ENCODE measurements at regions not wholly inside any gene's neighbourhood (a gene's known extent, or its start where the extent isn't known, plus 50 kb on each side); places are given as distances from the start of the nearest gene placed in this dataset.
"Not testable (repeated sequence)": the region's sequence is repeated elsewhere in the genome, so short reads cannot be mapped to it uniquely, and the experiment has no call there.

DNA sequence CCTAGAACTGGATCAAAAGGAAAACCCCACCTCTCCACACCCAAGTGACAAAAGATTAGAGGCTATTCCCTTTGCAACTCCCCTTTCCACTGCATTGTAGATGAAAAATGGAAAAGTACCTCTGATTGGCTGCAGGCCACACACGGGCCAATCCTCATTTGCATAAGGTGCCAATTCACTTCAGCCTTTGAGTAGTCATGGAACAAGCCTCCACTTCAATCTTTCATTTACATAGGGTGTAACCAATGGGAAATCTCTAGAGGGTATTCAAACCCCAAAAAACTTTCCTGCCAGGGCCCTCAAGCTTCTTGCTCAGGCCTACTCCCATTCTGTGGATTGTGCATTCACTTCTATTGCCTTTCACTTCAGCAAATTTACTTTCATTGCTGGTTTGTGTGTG lies 122.3 kb upstream of the KCND3 start:
- Histone ChIP-seq H3K27me3 (replicated peaks; ENCODE audit: insufficient read depth) (no peaks in the 10 kb centered on the region), H3K27ac (no peak overlapping the region), H3K4me3 (no peak overlapping the region), H3K4me1 (replicated peaks) (no peaks in the 10 kb centered on the region), H3K9me3 (no peaks in the 10 kb centered on the region), H3K36me3 (no peaks in the 10 kb centered on the region)
- WGBS: 79% methylated on average over 1 of the region's 1 CpG
- no peak for TF ChIP-seq POLR2AphosphoS5 (IDR thresholded peaks at IDR 0.05)
- TF ChIP-seq POLR2A (IDR thresholded peaks at IDR 0.05): no peak
- TF ChIP-seq, protein P1, sequence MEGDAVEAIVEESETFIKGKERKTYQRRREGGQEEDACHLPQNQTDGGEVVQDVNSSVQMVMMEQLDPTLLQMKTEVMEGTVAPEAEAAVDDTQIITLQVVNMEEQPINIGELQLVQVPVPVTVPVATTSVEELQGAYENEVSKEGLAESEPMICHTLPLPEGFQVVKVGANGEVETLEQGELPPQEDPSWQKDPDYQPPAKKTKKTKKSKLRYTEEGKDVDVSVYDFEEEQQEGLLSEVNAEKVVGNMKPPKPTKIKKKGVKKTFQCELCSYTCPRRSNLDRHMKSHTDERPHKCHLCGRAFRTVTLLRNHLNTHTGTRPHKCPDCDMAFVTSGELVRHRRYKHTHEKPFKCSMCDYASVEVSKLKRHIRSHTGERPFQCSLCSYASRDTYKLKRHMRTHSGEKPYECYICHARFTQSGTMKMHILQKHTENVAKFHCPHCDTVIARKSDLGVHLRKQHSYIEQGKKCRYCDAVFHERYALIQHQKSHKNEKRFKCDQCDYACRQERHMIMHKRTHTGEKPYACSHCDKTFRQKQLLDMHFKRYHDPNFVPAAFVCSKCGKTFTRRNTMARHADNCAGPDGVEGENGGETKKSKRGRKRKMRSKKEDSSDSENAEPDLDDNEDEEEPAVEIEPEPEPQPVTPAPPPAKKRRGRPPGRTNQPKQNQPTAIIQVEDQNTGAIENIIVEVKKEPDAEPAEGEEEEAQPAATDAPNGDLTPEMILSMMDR (IDR thresholded peaks at IDR 0.05): no peak
- intact Hi-C loops (cut with DNase I): no loop called here
- DNase-seq (ENCODE audit: low spot score): no peak

DNA sequence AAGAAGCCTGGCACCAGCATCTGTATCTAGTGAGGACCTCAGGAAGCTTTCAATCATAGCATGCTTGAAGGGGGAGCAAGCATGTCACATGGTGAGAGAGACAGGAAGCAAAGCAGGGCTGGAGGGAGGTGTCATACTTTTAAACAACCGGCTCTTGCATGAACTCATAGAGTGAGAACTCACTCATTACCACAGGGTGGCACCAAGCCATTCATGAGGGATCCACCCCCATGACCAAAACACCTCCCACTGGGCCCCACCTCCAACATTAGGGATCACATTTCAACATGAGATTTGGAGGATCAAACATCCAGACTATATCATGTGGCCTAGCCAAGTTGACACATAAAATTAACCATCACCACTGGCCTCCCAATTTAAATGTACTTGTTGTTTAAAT lies 125.1 kb upstream of the KCND3 start:
- TF ChIP-seq POLR2A (IDR thresholded peaks at IDR 0.05) (no peak), POLR2AphosphoS5 (IDR thresholded peaks at IDR 0.05) (no peak)
- TF ChIP-seq, protein P1 (IDR thresholded peaks at IDR 0.05): no peak

DNA sequence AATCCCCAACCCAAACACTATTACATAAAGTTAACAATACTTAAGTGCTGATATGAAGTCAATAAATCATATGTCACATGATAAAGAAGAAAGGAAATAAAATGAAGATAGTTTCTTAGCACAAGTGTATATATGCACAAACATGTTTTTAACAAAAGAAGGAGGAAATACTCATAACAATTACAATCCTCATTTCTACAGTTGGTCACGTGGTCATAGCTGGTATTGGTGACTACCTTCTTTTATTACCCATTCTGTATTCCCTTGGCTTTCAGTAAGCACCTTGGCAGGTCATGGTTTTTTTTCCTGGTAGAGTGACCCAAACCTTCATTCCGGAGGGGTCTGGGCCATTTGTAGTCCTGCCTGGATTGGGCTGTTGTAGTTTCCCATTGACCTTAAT lies 137.1 kb upstream of the KCND3 start:
- WGBS: 82% methylated on average over 2 of the region's 2 CpGs
- no peaks in the 10 kb centered on the region for H3K27me3 ChIP-seq (replicated peaks; ENCODE audit: insufficient read depth)
- no peak overlapping the region for H3K4me3 ChIP-seq
- H3K36me3 ChIP-seq: no peaks in the 10 kb centered on the region
- intact Hi-C loops (cut with DNase I): no loop called here
- no peaks in the 10 kb centered on the region for H3K9me3 ChIP-seq
- no peak overlapping the region for H3K27ac ChIP-seq
- DNase-seq (ENCODE audit: low spot score): no peak
- no peaks in the 10 kb centered on the region for H3K4me1 ChIP-seq (replicated peaks)
- TF ChIP-seq, protein P1 (IDR thresholded peaks at IDR 0.05): no peak
- no peak for TF ChIP-seq POLR2A (IDR thresholded peaks at IDR 0.05)
- TF ChIP-seq POLR2AphosphoS5 (IDR thresholded peaks at IDR 0.05): no peak

More for the DNA sequence above, 125.1 kb upstream of the KCND3 start:
- Histone ChIP-seq H3K27ac (no peak overlapping the region), H3K9me3 (no peaks in the 10 kb centered on the region), H3K27me3 (replicated peaks; ENCODE audit: insufficient read depth) (no peaks in the 10 kb centered on the region), H3K36me3 (no peaks in the 10 kb centered on the region), H3K4me1 (replicated peaks) (no peaks in the 10 kb centered on the region), H3K4me3 (no peak overlapping the region)
- DNase-seq (ENCODE audit: low spot score): no peak
- intact Hi-C loops (cut with DNase I): no loop called here
- 56% methylated on average over 1 of the region's 1 CpG for WGBS

DNA sequence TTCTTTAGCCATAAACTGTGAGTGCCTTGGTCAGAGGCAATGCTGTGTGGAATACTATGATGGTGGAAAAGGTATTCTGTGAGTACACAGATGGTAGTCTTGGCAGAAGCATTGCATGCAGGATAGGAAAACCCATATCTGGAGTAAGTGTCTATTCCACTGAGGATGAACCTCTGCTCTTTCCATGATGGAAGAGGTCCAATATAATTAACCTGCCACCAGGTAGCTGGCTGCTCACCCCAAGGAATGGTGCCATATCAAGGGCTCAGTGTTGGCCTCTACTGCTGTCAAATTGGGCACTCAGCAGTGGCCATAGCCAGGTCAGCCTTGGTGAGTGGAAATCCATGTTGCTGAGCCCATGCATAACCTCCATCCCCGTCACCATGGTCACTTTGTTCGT lies 138.1 kb upstream of the KCND3 start:
- 97% methylated on average over 2 of the region's 2 CpGs for WGBS
- intact Hi-C loops (cut with DNase I); H3K4me3 ChIP-seq: not testable (repeated sequence)

DNA sequence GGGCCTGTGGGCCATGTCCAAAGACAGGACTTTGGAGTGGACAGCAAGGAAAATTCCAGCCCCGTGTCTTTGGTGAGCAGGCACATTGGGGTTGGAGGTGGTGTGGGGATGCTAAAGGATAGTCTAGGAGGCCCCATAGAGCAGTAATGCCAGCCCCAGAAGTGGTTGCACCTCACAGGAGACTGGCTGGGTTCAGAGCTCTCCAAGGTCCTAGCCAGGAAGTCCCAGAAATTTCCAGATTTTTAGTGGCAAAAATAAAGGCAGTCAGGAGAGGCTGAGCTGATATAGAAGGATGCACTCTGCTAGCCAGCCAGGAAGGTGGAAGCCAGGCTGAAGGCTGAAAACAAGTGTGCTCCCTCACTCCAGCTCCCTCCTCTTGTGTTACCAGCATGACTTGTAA lies 144.0 kb upstream of the KCND3 start:
- Histone ChIP-seq H3K36me3 (no peaks in the 10 kb centered on the region), H3K27ac (no peak overlapping the region), H3K4me3 (no peak overlapping the region), H3K4me1 (replicated peaks) (no peaks in the 10 kb centered on the region), H3K27me3 (replicated peaks; ENCODE audit: insufficient read depth) (no peaks in the 10 kb centered on the region), H3K9me3 (no peaks in the 10 kb centered on the region)
- TF ChIP-seq, protein P1 (IDR thresholded peaks at IDR 0.05): no peak
- 79% methylated on average over 1 of the region's 1 CpG for WGBS
- intact Hi-C loops (cut with DNase I): no loop called here
- DNase-seq (ENCODE audit: low spot score): no peak

More for the DNA sequence above, 138.1 kb upstream of the KCND3 start:
- H3K4me1 ChIP-seq (replicated peaks); H3K9me3 ChIP-seq; H3K27me3 ChIP-seq (replicated peaks; ENCODE audit: insufficient read depth); H3K27ac ChIP-seq; H3K36me3 ChIP-seq; DNase-seq (ENCODE audit: low spot score): not testable (repeated sequence)

All from prostate gland (tissue), 2 donors.